ENCODE measurements at regions not wholly inside any gene's neighbourhood (a gene's known extent, or its start where the extent isn't known, plus 50 kb on each side); places are given as distances from the start of the nearest gene placed in this dataset.

GRCh38 chr3:146692254-146692653 is 87.1 kb upstream of the PLSCR5 start:
- Histone ChIP-seq H3K27ac (ENCODE audit: insufficient read depth, low read length) (no peak overlapping the region), H3K18ac (ENCODE audit: low read depth, low read length) (no peak overlapping the region), H4K5ac (ENCODE audit: low read depth, low read length) (no peak overlapping the region), H3K27me3 (ENCODE audit: control insufficient read depth, insufficient read depth, low read length) (no peaks in the 10 kb centered on the region), H3K56ac (ENCODE audit: extremely low read depth, insufficient read depth, low read length) (no peak overlapping the region), H2BK120ac (ENCODE audit: low read depth, low read length) (no peak overlapping the region), H3K36me3 (ENCODE audit: control insufficient read depth, insufficient read depth, low read length) (no peaks in the 10 kb centered on the region), H3K9me1 (ENCODE audit: insufficient read depth, low read length) (no peaks in the 10 kb centered on the region), H4K20me1 (ENCODE audit: insufficient read depth, low read length) (no peaks in the 10 kb centered on the region), H2BK5ac (ENCODE audit: low read depth, low read length, poor library complexity, severe bottlenecking) (no peak overlapping the region), H2BK15ac (ENCODE audit: low read depth, low read length) (no peak overlapping the region), H3K23ac (ENCODE audit: low read depth, low read length) (no peak overlapping the region), H3K4me3 (ENCODE audit: insufficient read depth, low read depth, low read length) (no peak overlapping the region), H4K8ac (ENCODE audit: low read depth in 2 of 2, low read length in 2 of 2) (no peak overlapping the region), H3K9me3 (ENCODE audit: control insufficient read depth, insufficient read depth, low read length) (no peaks in the 10 kb centered on the region), H3K4ac (ENCODE audit: low read depth, low read length) (no peak overlapping the region), H2BK20ac (ENCODE audit: low read depth, low read length) (no peak overlapping the region), H3K14ac (replicated peaks; ENCODE audit: low read depth, low read length) (no peak overlapping the region), H2AK9ac (replicated peaks; ENCODE audit: low read depth, low read length, poor library complexity) (no peak overlapping the region), H3K4me2 (ENCODE audit: low read depth, low read length) (no peak overlapping the region), H2AFZ (replicated peaks; ENCODE audit: low read length, poor library complexity) (no peak overlapping the region), H4K91ac (ENCODE audit: insufficient read depth, low read depth, low read length) (no peak overlapping the region), H3K79me1 (ENCODE audit: low read depth in 1 of 2, low read length in 2 of 2) (no peaks in the 10 kb centered on the region), H3K4me1 (ENCODE audit: control insufficient read depth, insufficient read depth, low read length) (no peaks in the 10 kb centered on the region), H3K9ac (ENCODE audit: low read depth, low read length) (no peak overlapping the region), H2AK5ac (ENCODE audit: low read depth, low read length) (no peak overlapping the region)
- ChIA-PET CTCF (no interaction called here), POLR2A (ENCODE audit: unreplicated experiment) (no interaction called here)
- WGBS, 2 experiments (ENCODE audit: extremely low coverage in 2 of 2, insufficient read length in 1 of 2): no CpG with 5 or more reads among the region's 2 CpGs
- no peak for DNase-seq
- in situ Hi-C loops (cut with MboI; ENCODE audit: low sequenced_read_pairs) (no loop called here), intact Hi-C loops (cut with micrococcal nuclease) (no loop called here), dilution Hi-C loops (cut with HindIII; ENCODE audit: low sequenced_read_pairs, unreplicated experiment) (no loop called here)
- TF ChIP-seq NFE2L2 (IDR thresholded peaks at IDR 0.05; ENCODE audit: low read depth, low read length) (no peak), POLR2A (IDR thresholded peaks at IDR 0.05; ENCODE audit: low read depth, low read length) (no peak), CTCF (conservative IDR thresholded peaks at IDR 0.05; ENCODE audit: low read depth, low read length) (no peak), CEBPB (IDR thresholded peaks at IDR 0.05; ENCODE audit: low read depth, low read length) (0 out of 2 replicates have a peak, but pooled peaks have one; percentile 23), USF2 (IDR thresholded peaks at IDR 0.05; ENCODE audit: low read depth, low read length) (no peak)
- BruUV-seq (replicated peaks): no TSS peak
- ATAC-seq (ENCODE audit: low read depth): no peak
